HCT116 (cell line): ENCODE measurements at regions not wholly inside any gene's neighbourhood (a gene's known extent, or its start where the extent isn't known, plus 50 kb on each side); places are given as distances from the start of the nearest gene placed in this dataset.

Experiments
- CTCF ChIP-seq, 3 experiments: fragments of 200-600 bp in 1 of 3; sonication (generic) in 1 of 3; IDR thresholded peaks in 2 of 3; conservative IDR thresholded peaks in 1 of 3; 2 replicates each; pipeline ENCODE4 v1.5.1; 2012 to 2017; ENCODE audit warnings: low read depth in 2 of 3, low read length in 2 of 3, antibody characterized with exemption in 1 of 3, borderline replicate concordance in 1 of 3, control low read depth in 1 of 3, mild to moderate bottlenecking in 1 of 3, mixed read lengths in 1 of 3, mixed run types in 1 of 3, moderate library complexity in 1 of 3; ENCODE audit not compliant: insufficient read depth in 1 of 3
- EZH2 ChIP-seq: fragments of 200-600 bp; sonication (generic); IDR thresholded peaks from 2 replicates; pipeline ENCODE4 v1.6.1; 2017; ENCODE audit warnings: antibody characterized with exemption, mixed run types
- EZH2phosphoT487 ChIP-seq: fragments of 200-600 bp; IDR thresholded peaks from 2 replicates; pipeline ENCODE4 v1.6.1; 2018; ENCODE audit warnings: antibody characterized with exemption, borderline replicate concordance
- POLR2A ChIP-seq: IDR thresholded peaks from 2 replicates; pipeline ENCODE4 v1.7.0; 2011; ENCODE audit warnings: borderline replicate concordance; ENCODE audit not compliant: insufficient read depth, insufficient read length; ENCODE audit errors: extremely low read depth
- POLR2AphosphoS5 ChIP-seq: IDR thresholded peaks from 2 replicates; pipeline ENCODE4 v1.6.1; 2011; ENCODE audit warnings: mild to moderate bottlenecking, low read depth, low read length, moderate library complexity
- RAD21 ChIP-seq: IDR thresholded peaks from 2 replicates; pipeline ENCODE4 v1.6.1; 2012; ENCODE audit warnings: low read depth, mild to moderate bottlenecking
- SRF ChIP-seq: IDR thresholded peaks from 2 replicates; pipeline ENCODE4 v1.6.1; 2012; ENCODE audit warnings: low read depth
- TCF7L2 ChIP-seq: IDR thresholded peaks from 2 replicates; pipeline ENCODE4 v1.7.0; 2011; ENCODE audit warnings: borderline replicate concordance, inconsistent platforms; ENCODE audit not compliant: insufficient read depth, insufficient read length; ENCODE audit errors: extremely low read depth

- TF ChIP-seq EZH2 (no peak), POLR2AphosphoS5 (no peak), CTCF (IDR thresholded peaks at IDR 0.05 in 2 of 3, conservative IDR thresholded peaks at IDR 0.05 in 1 of 3; ENCODE audit: borderline replicate concordance in 1 of 3, insufficient read depth in 1 of 3, low read depth in 2 of 3, low read length in 2 of 3) (no peak), TCF7L2 (no peak), RAD21 (no peak), EZH2phosphoT487 (no peak), SRF (no peak), POLR2A (no peak)
Measured at GRCh38 chr16:79772048-79772447, 171.5 kb upstream of the MAF start.
